OCI-LY1 (cell line): ENCODE measurements at regions not wholly inside any gene's neighbourhood (a gene's known extent, or its start where the extent isn't known, plus 50 kb on each side); places are given as distances from the start of the nearest gene placed in this dataset.

Experiments
- H2AFZ ChIP-seq: fragments of 200-600 bp; sonication (generic), shearing (Covaris generic); 2 replicates; pipeline ENCODE4 v1.6.0; 2014; ENCODE audit warnings: antibody characterized with exemption, mild to moderate bottlenecking, low read length
- H3F3A ChIP-seq: fragments of 200-600 bp; sonication (generic), shearing (Covaris generic); 2 replicates; pipeline ENCODE4 v1.6.0; 2014; ENCODE audit warnings: mild to moderate bottlenecking, antibody characterized with exemption, low read length, moderate library complexity; ENCODE audit not compliant: insufficient read depth
- H3K27ac ChIP-seq: fragments of 200-600 bp; sonication (generic); 2 replicates; pipeline ENCODE4 v1.5.1; 2014; ENCODE audit warnings: low read length, mixed run types, mild to moderate bottlenecking, low read depth; ENCODE audit not compliant: poor library complexity, severe bottlenecking
- H3K27me3 ChIP-seq: fragments of 200-600 bp; sonication (generic); 2 replicates; pipeline ENCODE4 v1.6.0; 2014; ENCODE audit warnings: antibody characterized with exemption, mild to moderate bottlenecking, low read length, moderate library complexity; ENCODE audit not compliant: insufficient read depth
- H3K36me3 ChIP-seq: fragments of 200-600 bp; sonication (generic); 2 replicates; pipeline ENCODE4 v1.6.1; 2014; ENCODE audit warnings: mild to moderate bottlenecking, antibody characterized with exemption, low read length, moderate library complexity, mixed read lengths; ENCODE audit not compliant: insufficient read depth
- H3K4me1 ChIP-seq: fragments of 200-600 bp; sonication (generic); 2 replicates; pipeline ENCODE4 v1.5.1; 2014; ENCODE audit warnings: mild to moderate bottlenecking, low read length, moderate library complexity; ENCODE audit not compliant: insufficient read depth, severe bottlenecking
- H3K4me2 ChIP-seq: fragments of 200-600 bp; sonication (generic), shearing (Covaris generic); 2 replicates; pipeline ENCODE4 v1.6.1; 2014; ENCODE audit warnings: low read length
- H3K4me3 ChIP-seq: fragments of 200-600 bp; sonication (generic); 2 replicates; pipeline ENCODE4 v1.5.1; 2014; ENCODE audit warnings: low read length, low read depth, mild to moderate bottlenecking, mixed read lengths; ENCODE audit not compliant: poor library complexity, severe bottlenecking
- H3K79me2 ChIP-seq: fragments of 200-600 bp; shearing (Covaris generic); 2 replicates; pipeline ENCODE4 v1.6.1; 2016; ENCODE audit warnings: mixed run types, low read length, mixed read lengths; ENCODE audit not compliant: insufficient read depth
- H3K9ac ChIP-seq: fragments of 200-600 bp; sonication (generic), shearing (Covaris generic); 2 replicates; pipeline ENCODE4 v1.6.1; 2014; ENCODE audit warnings: mild to moderate bottlenecking, low read length, mixed read lengths
- H3K9me2 ChIP-seq: fragments of 200-600 bp; sonication (generic), shearing (Covaris generic); 2 replicates; pipeline ENCODE4 v1.6.1; 2014; ENCODE audit warnings: low read depth, mild to moderate bottlenecking, low read length, mixed read lengths
- H3K9me3 ChIP-seq: fragments of 200-600 bp; shearing (Covaris generic); 2 replicates; pipeline ENCODE4 v1.6.1; 2014; ENCODE audit warnings: low read length, mixed read lengths
- H4K20me1 ChIP-seq: fragments of 200-600 bp; sonication (generic), shearing (Covaris generic); 2 replicates; pipeline ENCODE4 v1.6.0; 2016; ENCODE audit warnings: mild to moderate bottlenecking, low read length; ENCODE audit not compliant: insufficient read depth
- CTCF ChIP-seq: fragments of 200-600 bp; sonication (generic), shearing (Covaris generic); IDR thresholded peaks from 2 replicates; pipeline ENCODE4 v1.5.1; 2017; ENCODE audit warnings: mild to moderate bottlenecking, antibody characterized with exemption, low read length, moderate library complexity, mixed read lengths
- EZH2 ChIP-seq: fragments of 200-600 bp; sonication (generic), shearing (Covaris generic); IDR thresholded peaks from 2 replicates; pipeline ENCODE4 v1.8.0; 2017; ENCODE audit warnings: borderline replicate concordance, mixed run types, mild to moderate bottlenecking, antibody characterized with exemption, low read length, moderate library complexity, mixed read lengths

- Histone ChIP-seq H3K27me3 (no peaks in the 10 kb centered on the region), H3K9me2 (no peaks in the 10 kb centered on the region), H4K20me1 (no peaks in the 10 kb centered on the region), H3K4me1 (no peaks in the 10 kb centered on the region), H3K9me3 (no peaks in the 10 kb centered on the region), H3K9ac (no peak overlapping the region), H3K4me2 (no peak overlapping the region), H3K4me3 (no peak overlapping the region), H2AFZ (no peak overlapping the region), H3F3A (no peaks in the 10 kb centered on the region), H3K36me3 (no peaks in the 10 kb centered on the region), H3K79me2 (no peaks in the 10 kb centered on the region), H3K27ac (no peak overlapping the region)
- no peak for TF ChIP-seq EZH2
- TF ChIP-seq CTCF: no peak
Observed at GRCh38 chr5:148716716-148717115, 62.4 kb upstream of the HTR4 start.

- H3F3A ChIP-seq: no peaks in the 10 kb centered on the region
- H3K4me2 ChIP-seq: no peak overlapping the region
- no peaks in the 10 kb centered on the region for H3K27me3 ChIP-seq
- no peak overlapping the region for H3K27ac ChIP-seq
- H3K4me3 ChIP-seq: no peak overlapping the region
- H3K79me2 ChIP-seq: no peaks in the 10 kb centered on the region
- H3K9ac ChIP-seq: no peak overlapping the region
- H2AFZ ChIP-seq: no peak overlapping the region
- H3K9me2 ChIP-seq: no peaks in the 10 kb centered on the region
- H3K4me1 ChIP-seq: no peaks in the 10 kb centered on the region
- no peaks in the 10 kb centered on the region for H3K36me3 ChIP-seq
- H3K9me3 ChIP-seq: no peaks in the 10 kb centered on the region
- no peak for TF ChIP-seq CTCF
- no peaks in the 10 kb centered on the region for H4K20me1 ChIP-seq
Observed at GRCh38 chr5:148717668-148718067, 63.3 kb upstream of the HTR4 start.

GRCh38 chr5:148719605-148720004, 65.3 kb upstream of the HTR4 start:
- Histone ChIP-seq H3K4me1 (no peaks in the 10 kb centered on the region), H3F3A (no peaks in the 10 kb centered on the region), H3K9me2 (no peaks in the 10 kb centered on the region), H3K4me3 (no peak overlapping the region), H3K27me3 (no peaks in the 10 kb centered on the region), H3K79me2 (no peaks in the 10 kb centered on the region), H3K36me3 (no peaks in the 10 kb centered on the region), H2AFZ (no peak overlapping the region), H4K20me1 (no peaks in the 10 kb centered on the region), H3K9ac (no peak overlapping the region), H3K27ac (no peak overlapping the region), H3K9me3 (no peaks in the 10 kb centered on the region), H3K4me2 (no peak overlapping the region)
- no peak for TF ChIP-seq CTCF
- TF ChIP-seq EZH2: no peak
